ENCODE measurements at regions not wholly inside any gene's neighbourhood (a gene's known extent, or its start where the extent isn't known, plus 50 kb on each side); places are given as distances from the start of the nearest gene placed in this dataset.
"Not testable (repeated sequence)": the region's sequence is repeated elsewhere in the genome, so short reads cannot be mapped to it uniquely, and the experiment has no call there.

- H2AFZ ChIP-seq; H3K9me2 ChIP-seq (ENCODE audit: insufficient read depth); H4K20me1 ChIP-seq (ENCODE audit: insufficient read depth); H3K9ac ChIP-seq; H3K9me3 ChIP-seq (ENCODE audit: low read depth); H3K4me3 ChIP-seq; H3F3A ChIP-seq (ENCODE audit: insufficient read depth); H3K36me3 ChIP-seq (ENCODE audit: low read depth); H3K27me3 ChIP-seq (replicated peaks; ENCODE audit: insufficient read depth); H3K79me2 ChIP-seq (ENCODE audit: insufficient read depth); H3K27ac ChIP-seq; H3K4me2 ChIP-seq (ENCODE audit: unreplicated experiment); H3K4me1 ChIP-seq (ENCODE audit: insufficient read depth): not testable (repeated sequence)
- in situ Hi-C loops (cut with MboI): loop anchor here (25.0 kb wide), 1 partner anchor 351 kb away; the partner anchor contains the start of genes INTS15 and ZDHHC4
- 13 to 41% methylated on average over 3 to 4 of the region's 4 CpGs for WGBS, 2 experiments (ENCODE audit: low coverage in 1 of 2, low lambda C conversion rate in 2 of 2, missing lambda C conversion rate in 2 of 2)
- DNase-seq: peak; percentile 35
Observed at GRCh38 chr7:6938284-6938683, 112.2 kb upstream of the CCZ1B start.

GRCh38 chr7:6939126-6939525, 113.1 kb upstream of the CCZ1B start:
- H4K20me1 ChIP-seq (ENCODE audit: insufficient read depth); H3K9me3 ChIP-seq (ENCODE audit: low read depth); H3K27ac ChIP-seq; DNase-seq; H3K4me2 ChIP-seq (ENCODE audit: unreplicated experiment); H3K9ac ChIP-seq; H3F3A ChIP-seq (ENCODE audit: insufficient read depth); H3K79me2 ChIP-seq (ENCODE audit: insufficient read depth); H2AFZ ChIP-seq; H3K4me3 ChIP-seq; H3K36me3 ChIP-seq (ENCODE audit: low read depth); H3K27me3 ChIP-seq (replicated peaks; ENCODE audit: insufficient read depth); H3K4me1 ChIP-seq (ENCODE audit: insufficient read depth); H3K9me2 ChIP-seq (ENCODE audit: insufficient read depth): not testable (repeated sequence)
- WGBS, 2 experiments (ENCODE audit: low coverage in 1 of 2, low lambda C conversion rate in 2 of 2, missing lambda C conversion rate in 2 of 2): 66 to 72% methylated on average over 11 of the region's 11 CpGs
- in situ Hi-C loops (cut with MboI): loop anchor here (25.0 kb wide), 1 partner anchor 352 kb away; the partner anchor contains the start of genes INTS15 and ZDHHC4

GRCh38 chr7:6939896-6940295, 113.8 kb upstream of the CCZ1B start:
- H3K79me2 ChIP-seq (ENCODE audit: insufficient read depth); H3K4me2 ChIP-seq (ENCODE audit: unreplicated experiment); H2AFZ ChIP-seq; H3K9ac ChIP-seq; H3K27me3 ChIP-seq (replicated peaks; ENCODE audit: insufficient read depth); H3K9me3 ChIP-seq (ENCODE audit: low read depth); H3K36me3 ChIP-seq (ENCODE audit: low read depth); H4K20me1 ChIP-seq (ENCODE audit: insufficient read depth); H3K9me2 ChIP-seq (ENCODE audit: insufficient read depth); H3K4me1 ChIP-seq (ENCODE audit: insufficient read depth); DNase-seq; H3K4me3 ChIP-seq; H3K27ac ChIP-seq; H3F3A ChIP-seq (ENCODE audit: insufficient read depth): not testable (repeated sequence)
- 85 to 87% methylated on average over 14 to 17 of the region's 17 CpGs for WGBS, 2 experiments (ENCODE audit: low coverage in 1 of 2, low lambda C conversion rate in 2 of 2, missing lambda C conversion rate in 2 of 2)
- in situ Hi-C loops (cut with MboI): loop anchor here (25.0 kb wide), 1 partner anchor 353 kb away; the partner anchor contains the start of genes INTS15 and ZDHHC4

- H3K36me3 ChIP-seq (ENCODE audit: low read depth); H3K79me2 ChIP-seq (ENCODE audit: insufficient read depth); H3F3A ChIP-seq (ENCODE audit: insufficient read depth); H4K20me1 ChIP-seq (ENCODE audit: insufficient read depth); H3K4me1 ChIP-seq (ENCODE audit: insufficient read depth); H2AFZ ChIP-seq; H3K4me2 ChIP-seq (ENCODE audit: unreplicated experiment); H3K9me2 ChIP-seq (ENCODE audit: insufficient read depth); H3K9me3 ChIP-seq (ENCODE audit: low read depth); H3K27me3 ChIP-seq (replicated peaks; ENCODE audit: insufficient read depth); H3K4me3 ChIP-seq; DNase-seq; H3K27ac ChIP-seq; H3K9ac ChIP-seq: not testable (repeated sequence)
- WGBS, 2 experiments (ENCODE audit: low coverage in 1 of 2, low lambda C conversion rate in 2 of 2, missing lambda C conversion rate in 2 of 2): 34 to 36% methylated on average over 5 of the region's 5 CpGs
- in situ Hi-C loops (cut with MboI): loop anchor here (25.0 kb wide), 1 partner anchor 360 kb away; the partner anchor contains the start of genes INTS15 and ZDHHC4
Observed at GRCh38 chr7:6946873-6947272, 120.8 kb upstream of the CCZ1B start.

GRCh38 chr7:6950231-6950630, 124.2 kb upstream of the CCZ1B start:
- not testable (repeated sequence) for H3K9me3 ChIP-seq (ENCODE audit: low read depth); H3K9ac ChIP-seq; H3K4me3 ChIP-seq; H3K4me1 ChIP-seq (ENCODE audit: insufficient read depth); H3F3A ChIP-seq (ENCODE audit: insufficient read depth); H3K27me3 ChIP-seq (replicated peaks; ENCODE audit: insufficient read depth); H3K4me2 ChIP-seq (ENCODE audit: unreplicated experiment); H2AFZ ChIP-seq; H4K20me1 ChIP-seq (ENCODE audit: insufficient read depth); H3K79me2 ChIP-seq (ENCODE audit: insufficient read depth); H3K36me3 ChIP-seq (ENCODE audit: low read depth); H3K27ac ChIP-seq; H3K9me2 ChIP-seq (ENCODE audit: insufficient read depth); DNase-seq
- 49 to 53% methylated on average over 15 of the region's 15 CpGs for WGBS, 2 experiments (ENCODE audit: low coverage in 1 of 2, low lambda C conversion rate in 2 of 2, missing lambda C conversion rate in 2 of 2)
- in situ Hi-C loops (cut with MboI): loop anchor here (25.0 kb wide), 2 partner anchors 587 to 1262 kb away; partner anchors contain the start of gene COL28A1

- H3K9me2 ChIP-seq (ENCODE audit: insufficient read depth); H3K9me3 ChIP-seq (ENCODE audit: low read depth); H4K20me1 ChIP-seq (ENCODE audit: insufficient read depth); H3K4me3 ChIP-seq; H3F3A ChIP-seq (ENCODE audit: insufficient read depth); H3K79me2 ChIP-seq (ENCODE audit: insufficient read depth); H2AFZ ChIP-seq; H3K4me1 ChIP-seq (ENCODE audit: insufficient read depth); H3K36me3 ChIP-seq (ENCODE audit: low read depth); H3K4me2 ChIP-seq (ENCODE audit: unreplicated experiment); H3K27me3 ChIP-seq (replicated peaks; ENCODE audit: insufficient read depth); H3K9ac ChIP-seq; DNase-seq; H3K27ac ChIP-seq: not testable (repeated sequence)
- in situ Hi-C loops (cut with MboI): loop anchor here (25.0 kb wide), 2 partner anchors 586 to 1261 kb away; partner anchors contain the start of gene COL28A1
- 39 to 50% methylated on average over 2 of the region's 2 CpGs for WGBS, 2 experiments (ENCODE audit: low coverage in 1 of 2, low lambda C conversion rate in 2 of 2, missing lambda C conversion rate in 2 of 2)
Observed at GRCh38 chr7:6951553-6951952, 125.5 kb upstream of the CCZ1B start.

- not testable (repeated sequence) for H3K36me3 ChIP-seq (ENCODE audit: low read depth); H3K4me3 ChIP-seq; H3K9me2 ChIP-seq (ENCODE audit: insufficient read depth); H3K79me2 ChIP-seq (ENCODE audit: insufficient read depth); H3K4me2 ChIP-seq (ENCODE audit: unreplicated experiment); H3K27me3 ChIP-seq (replicated peaks; ENCODE audit: insufficient read depth); H2AFZ ChIP-seq; H3K4me1 ChIP-seq (ENCODE audit: insufficient read depth); H3K9ac ChIP-seq; H3K27ac ChIP-seq; H3K9me3 ChIP-seq (ENCODE audit: low read depth); H3F3A ChIP-seq (ENCODE audit: insufficient read depth); H4K20me1 ChIP-seq (ENCODE audit: insufficient read depth)
- peak; percentile 4 for DNase-seq
- WGBS, 2 experiments (ENCODE audit: low coverage in 1 of 2, low lambda C conversion rate in 2 of 2, missing lambda C conversion rate in 2 of 2): 29 to 30% methylated on average over 16 of the region's 16 CpGs
- in situ Hi-C loops (cut with MboI): loop anchor here (25.0 kb wide), 2 partner anchors 584 to 1259 kb away; partner anchors contain the start of gene COL28A1
Observed at GRCh38 chr7:6953138-6953797, 127.2 kb upstream of the CCZ1B start.

All from GM23248 (cell line).